Tibial nerve (tissue), 4 donors: ENCODE measurements at regions not wholly inside any gene's neighbourhood (a gene's known extent, or its start where the extent isn't known, plus 50 kb on each side); places are given as distances from the start of the nearest gene placed in this dataset.

Experiments used
- CTCF ChIP-seq, 5 experiments: fragments of 200-600 bp in 3 of 5; fragments of 450-650 bp in 2 of 5; sonication (generic) in 3 of 5; IDR thresholded peaks; one replicate each; pipeline ENCODE4 v1.5.1; 2016 to 2019; ENCODE audit warnings: antibody characterized with exemption in 5 of 5, mild to moderate bottlenecking in 3 of 5, moderate library complexity in 2 of 5
- EP300 ChIP-seq, 2 donors: sonication (generic); formaldehyde crosslinking; IDR thresholded peaks; one replicate each; pipeline ENCODE4 v1.6.1; 2017; ENCODE audit warnings: antibody characterized with exemption in 2 of 2, mild to moderate bottlenecking in 1 of 2
- POLR2A ChIP-seq, 2 donors: fragments of 450-650 bp; IDR thresholded peaks; one replicate each; pipeline ENCODE4 v1.6.1; 2017; ENCODE audit warnings: antibody characterized with exemption in 2 of 2, mild to moderate bottlenecking in 2 of 2, moderate library complexity in 2 of 2

DNA sequence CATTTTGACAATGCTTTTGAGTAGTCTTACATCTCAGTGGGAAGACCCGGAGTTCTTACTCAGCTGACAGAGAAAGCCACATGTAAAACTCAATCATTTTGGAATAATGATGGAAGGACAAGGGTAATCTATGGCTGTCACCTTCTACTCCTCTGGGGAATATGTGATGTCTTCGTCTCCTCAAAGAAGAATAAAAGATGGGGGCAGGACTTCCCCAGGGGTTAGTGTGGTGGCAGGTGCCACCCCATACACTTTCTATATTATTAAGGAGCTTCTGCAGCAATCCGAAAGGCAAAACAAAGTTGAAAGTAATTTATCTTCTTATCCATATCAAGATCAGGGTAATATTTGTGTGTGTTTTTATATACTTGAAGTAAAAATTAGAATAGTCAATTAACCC, 180.4 kb upstream of the TOPAZ1 start:
- TF ChIP-seq CTCF (IDR thresholded peaks at IDR 0.05) (no peak), EP300 (IDR thresholded peaks at IDR 0.05) (no peak), POLR2A (IDR thresholded peaks at IDR 0.05) (no peak)
